ENCODE measurements at regions not wholly inside any gene's neighbourhood (a gene's known extent, or its start where the extent isn't known, plus 50 kb on each side); places are given as distances from the start of the nearest gene placed in this dataset.

GRCh38 chrX:39965051-39965573 is 132.6 kb downstream of the BCOR start:
- no peaks in the 10 kb centered on the region for H3K27me3 ChIP-seq (ENCODE audit: insufficient read depth, low read length)
- Mint-ChIP-seq H3K27ac (no peak overlapping the region), H3K9me3 (peaks cover 0 to 5% (median under 1%) of the 10 kb centered on the region in 8 donors), H3K27me3 (no peaks in the 10 kb centered on the region), H3K4me3 (no peak overlapping the region), H3K4me1 (peaks cover 1 to 13% (median 8%) of the 10 kb centered on the region in 4 donors), H3K36me3 (no peaks in the 10 kb centered on the region)
- intact Hi-C loops (cut with micrococcal nuclease) = no loop called here
- H3K27ac ChIP-seq (ENCODE audit: low read depth, low read length) = no peak overlapping the region
- no peaks in the 10 kb centered on the region for H3K36me3 ChIP-seq (ENCODE audit: insufficient read depth, low read length)
- DNase-seq = no peak
- H3K9me3 ChIP-seq (ENCODE audit: control insufficient read depth in 1 of 2, low read length in 2 of 2) = no peaks in the 10 kb centered on the region
- H3K4me3 ChIP-seq (ENCODE audit: low read length in 2 of 2) = no peak overlapping the region
- ChIA-PET CTCF (ENCODE audit: partially characterized antibody) (no interaction called here), POLR2A (ENCODE audit: partially characterized antibody) (no interaction called here)
- peaks cover 14% of the 10 kb centered on the region for H3K4me1 ChIP-seq (ENCODE audit: insufficient read depth, low read length)

- intact Hi-C loops (cut with micrococcal nuclease) = no loop called here
- H3K4me3 ChIP-seq (ENCODE audit: low read length in 2 of 2) = no peak overlapping the region
- no peak overlapping the region for H3K27ac ChIP-seq (ENCODE audit: low read depth, low read length)
- POLR2A ChIA-PET (ENCODE audit: partially characterized antibody) = no interaction called here
- Mint-ChIP-seq H3K27ac (no peak overlapping the region), H3K9me3 (peaks cover 0 to 8% (median 3%) of the 10 kb centered on the region in 8 donors), H3K4me1 (peaks cover 1 to 16% (median 8%) of the 10 kb centered on the region in 4 donors), H3K27me3 (no peaks in the 10 kb centered on the region), H3K36me3 (no peaks in the 10 kb centered on the region), H3K4me3 (no peak overlapping the region)
- no peak for DNase-seq
- CTCF ChIA-PET (ENCODE audit: partially characterized antibody) = no interaction called here
- peaks cover 18% of the 10 kb centered on the region for H3K4me1 ChIP-seq (ENCODE audit: insufficient read depth, low read length)
- no peaks in the 10 kb centered on the region for H3K9me3 ChIP-seq (ENCODE audit: control insufficient read depth in 1 of 2, low read length in 2 of 2)
- H3K36me3 ChIP-seq (ENCODE audit: insufficient read depth, low read length) = no peaks in the 10 kb centered on the region
- no peaks in the 10 kb centered on the region for H3K27me3 ChIP-seq (ENCODE audit: insufficient read depth, low read length)
Observed at GRCh38 chrX:39966176-39966575, 131.6 kb downstream of the BCOR start.

GRCh38 chrX:39967348-39967747 is 130.4 kb downstream of the BCOR start:
- Histone ChIP-seq H3K9me3 (ENCODE audit: control insufficient read depth in 1 of 2, low read length in 2 of 2) (no peaks in the 10 kb centered on the region), H3K27me3 (ENCODE audit: insufficient read depth, low read length) (no peaks in the 10 kb centered on the region), H3K27ac (ENCODE audit: low read depth, low read length) (no peak overlapping the region), H3K36me3 (ENCODE audit: insufficient read depth, low read length) (no peaks in the 10 kb centered on the region), H3K4me3 (ENCODE audit: low read length in 2 of 2) (no peak overlapping the region), H3K4me1 (ENCODE audit: insufficient read depth, low read length) (peaks cover 18% of the 10 kb centered on the region)
- DNase-seq = no peak
- no peaks in the 10 kb centered on the region for H3K27me3 Mint-ChIP-seq
- CTCF ChIA-PET (ENCODE audit: partially characterized antibody) = no interaction called here
- POLR2A ChIA-PET (ENCODE audit: partially characterized antibody) = no interaction called here
- H3K27ac Mint-ChIP-seq = no peak overlapping the region
- H3K4me1 Mint-ChIP-seq = peaks cover 1 to 16% (median 8%) of the 10 kb centered on the region in 4 donors
- intact Hi-C loops (cut with micrococcal nuclease) = no loop called here
- H3K9me3 Mint-ChIP-seq = peaks cover 0 to 17% (median 8%) of the 10 kb centered on the region in 8 donors
- H3K36me3 Mint-ChIP-seq = no peaks in the 10 kb centered on the region
- H3K4me3 Mint-ChIP-seq = no peak overlapping the region

GRCh38 chrX:39969099-39969818 is 128.5 kb downstream of the BCOR start:
- CTCF ChIA-PET (ENCODE audit: partially characterized antibody) = no interaction called here
- no peak overlapping the region for H3K4me3 ChIP-seq (ENCODE audit: low read length in 2 of 2)
- POLR2A ChIA-PET (ENCODE audit: partially characterized antibody) = interaction anchor here (0.7 to 0.9 kb wide), 2 partner anchors 44 to 177 kb away, joined by 3 read pairs; no protein-coding TSS in a partner anchor
- Mint-ChIP-seq H3K36me3 (no peaks in the 10 kb centered on the region), H3K9me3 (peaks cover 0 to 21% (median 6%) of the 10 kb centered on the region in 8 donors), H3K27ac (peak overlapping the region in 5 of 7 donors; percentile 32 to 66 (median 56)), H3K4me3 (peak overlapping the region; percentile 17 to 60 (median 45)), H3K27me3 (no peaks in the 10 kb centered on the region), H3K4me1 (peaks cover 1 to 16% (median 8%) of the 10 kb centered on the region in 4 donors)
- peak in 2 of 5 donors; percentile 4 to 6 for DNase-seq
- no peak overlapping the region for H3K27ac ChIP-seq (ENCODE audit: low read depth, low read length)
- H3K27me3 ChIP-seq (ENCODE audit: insufficient read depth, low read length) = no peaks in the 10 kb centered on the region
- peaks cover 18% of the 10 kb centered on the region for H3K4me1 ChIP-seq (ENCODE audit: insufficient read depth, low read length)
- H3K36me3 ChIP-seq (ENCODE audit: insufficient read depth, low read length) = no peaks in the 10 kb centered on the region
- H3K9me3 ChIP-seq (ENCODE audit: control insufficient read depth in 1 of 2, low read length in 2 of 2) = no peaks in the 10 kb centered on the region
- intact Hi-C loops (cut with micrococcal nuclease) = no loop called here

- H3K9me3 ChIP-seq (ENCODE audit: control insufficient read depth in 1 of 2, low read length in 2 of 2) = no peaks in the 10 kb centered on the region
- H3K4me1 Mint-ChIP-seq = peaks cover 1 to 16% (median 8%) of the 10 kb centered on the region in 4 donors
- H3K4me3 Mint-ChIP-seq = no peak overlapping the region
- no peaks in the 10 kb centered on the region for H3K36me3 ChIP-seq (ENCODE audit: insufficient read depth, low read length)
- H3K27me3 ChIP-seq (ENCODE audit: insufficient read depth, low read length) = no peaks in the 10 kb centered on the region
- CTCF ChIA-PET (ENCODE audit: partially characterized antibody) = no interaction called here
- POLR2A ChIA-PET (ENCODE audit: partially characterized antibody) = interaction anchor here (0.9 kb wide), 1 partner anchor 44 kb away, joined by 3 read pairs; no protein-coding TSS in a partner anchor
- no peak overlapping the region for H3K27ac Mint-ChIP-seq
- intact Hi-C loops (cut with micrococcal nuclease) = no loop called here
- no peak overlapping the region for H3K27ac ChIP-seq (ENCODE audit: low read depth, low read length)
- H3K4me3 ChIP-seq (ENCODE audit: low read length in 2 of 2) = no peak overlapping the region
- H3K27me3 Mint-ChIP-seq = no peaks in the 10 kb centered on the region
- peaks cover 0 to 18% (median 6%) of the 10 kb centered on the region in 8 donors for H3K9me3 Mint-ChIP-seq
- DNase-seq = no peak
- H3K36me3 Mint-ChIP-seq = no peaks in the 10 kb centered on the region
- peaks cover 18% of the 10 kb centered on the region for H3K4me1 ChIP-seq (ENCODE audit: insufficient read depth, low read length)
Observed at GRCh38 chrX:39969819-39970504, 127.8 kb downstream of the BCOR start.

- no peaks in the 10 kb centered on the region for H3K36me3 ChIP-seq (ENCODE audit: insufficient read depth, low read length)
- Mint-ChIP-seq H3K27me3 (no peaks in the 10 kb centered on the region), H3K9me3 (peaks cover 0 to 18% (median 5%) of the 10 kb centered on the region in 8 donors), H3K4me3 (no peak overlapping the region), H3K27ac (no peak overlapping the region), H3K4me1 (peaks cover 1 to 16% (median 8%) of the 10 kb centered on the region in 4 donors), H3K36me3 (no peaks in the 10 kb centered on the region)
- ChIA-PET POLR2A (ENCODE audit: partially characterized antibody) (interaction anchor here (0.7 to 1.3 kb wide), 3 partner anchors 102 to 166 kb away, joined by 3 read pairs; partner anchors contain the start of gene BCOR), CTCF (ENCODE audit: partially characterized antibody) (interaction anchor here (0.7 to 0.9 kb wide), 4 partner anchors 9 to 295 kb away, joined by 3 to 4 read pairs (median 4); no protein-coding TSS in a partner anchor)
- H3K9me3 ChIP-seq (ENCODE audit: control insufficient read depth in 1 of 2, low read length in 2 of 2) = no peaks in the 10 kb centered on the region
- H3K27ac ChIP-seq (ENCODE audit: low read depth, low read length) = no peak overlapping the region
- no peak overlapping the region for H3K4me3 ChIP-seq (ENCODE audit: low read length in 2 of 2)
- no peak for DNase-seq
- peaks cover 18% of the 10 kb centered on the region for H3K4me1 ChIP-seq (ENCODE audit: insufficient read depth, low read length)
- H3K27me3 ChIP-seq (ENCODE audit: insufficient read depth, low read length) = no peaks in the 10 kb centered on the region
- intact Hi-C loops (cut with micrococcal nuclease) = no loop called here
Observed at GRCh38 chrX:39971760-39972159, 126.0 kb downstream of the BCOR start.

- no peak for DNase-seq
- Histone ChIP-seq H3K27me3 (ENCODE audit: insufficient read depth, low read length) (no peaks in the 10 kb centered on the region), H3K9me3 (ENCODE audit: control insufficient read depth in 1 of 2, low read length in 2 of 2) (no peaks in the 10 kb centered on the region), H3K27ac (ENCODE audit: low read depth, low read length) (no peak overlapping the region), H3K4me3 (ENCODE audit: low read length in 2 of 2) (no peak overlapping the region), H3K36me3 (ENCODE audit: insufficient read depth, low read length) (no peaks in the 10 kb centered on the region), H3K4me1 (ENCODE audit: insufficient read depth, low read length) (peaks cover 18% of the 10 kb centered on the region)
- no peaks in the 10 kb centered on the region for H3K27me3 Mint-ChIP-seq
- no peak overlapping the region for H3K4me3 Mint-ChIP-seq
- peaks cover 1 to 16% (median 8%) of the 10 kb centered on the region in 4 donors for H3K4me1 Mint-ChIP-seq
- intact Hi-C loops (cut with micrococcal nuclease) = no loop called here
- POLR2A ChIA-PET (ENCODE audit: partially characterized antibody) = interaction anchor here (0.7 kb wide), 1 partner anchor 167 kb away, joined by 3 read pairs; no protein-coding TSS in a partner anchor
- peaks cover 0 to 18% (median 5%) of the 10 kb centered on the region in 8 donors for H3K9me3 Mint-ChIP-seq
- no peaks in the 10 kb centered on the region for H3K36me3 Mint-ChIP-seq
- H3K27ac Mint-ChIP-seq = no peak overlapping the region
- CTCF ChIA-PET (ENCODE audit: partially characterized antibody) = interaction anchor here (0.7 to 0.9 kb wide), 2 partner anchors 9 to 239 kb away, joined by 3 to 4 read pairs; no protein-coding TSS in a partner anchor
Observed at GRCh38 chrX:39972340-39972739, 125.4 kb downstream of the BCOR start.

Data from CD4-positive, alpha-beta memory T cell (primary cell).